ENCODE measurements at regions not wholly inside any gene's neighbourhood (a gene's known extent, or its start where the extent isn't known, plus 50 kb on each side); places are given as distances from the start of the nearest gene placed in this dataset.
"Not testable (repeated sequence)": the region's sequence is repeated elsewhere in the genome, so short reads cannot be mapped to it uniquely, and the experiment has no call there.

DNA sequence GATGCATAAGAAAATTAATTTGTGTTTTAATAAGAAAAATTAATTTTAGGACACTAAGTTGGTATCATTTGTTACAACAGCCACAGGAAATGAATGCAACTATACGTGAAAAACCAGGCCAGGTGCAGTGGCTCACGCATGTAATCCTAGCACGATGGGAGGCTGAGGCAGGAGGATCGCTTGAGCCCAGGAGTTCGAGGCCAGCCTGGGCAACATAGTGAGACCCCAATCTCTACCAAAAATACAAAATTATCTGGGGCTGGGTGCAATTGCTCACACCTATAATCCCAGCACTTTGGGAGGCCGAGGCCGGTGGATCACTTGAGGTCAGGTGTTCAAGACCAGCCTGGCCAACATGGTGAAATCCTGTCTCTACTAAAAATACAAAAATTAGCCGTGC lies 132.2 kb upstream of the CIBAR2 start:
- TF ChIP-seq, protein P1, sequence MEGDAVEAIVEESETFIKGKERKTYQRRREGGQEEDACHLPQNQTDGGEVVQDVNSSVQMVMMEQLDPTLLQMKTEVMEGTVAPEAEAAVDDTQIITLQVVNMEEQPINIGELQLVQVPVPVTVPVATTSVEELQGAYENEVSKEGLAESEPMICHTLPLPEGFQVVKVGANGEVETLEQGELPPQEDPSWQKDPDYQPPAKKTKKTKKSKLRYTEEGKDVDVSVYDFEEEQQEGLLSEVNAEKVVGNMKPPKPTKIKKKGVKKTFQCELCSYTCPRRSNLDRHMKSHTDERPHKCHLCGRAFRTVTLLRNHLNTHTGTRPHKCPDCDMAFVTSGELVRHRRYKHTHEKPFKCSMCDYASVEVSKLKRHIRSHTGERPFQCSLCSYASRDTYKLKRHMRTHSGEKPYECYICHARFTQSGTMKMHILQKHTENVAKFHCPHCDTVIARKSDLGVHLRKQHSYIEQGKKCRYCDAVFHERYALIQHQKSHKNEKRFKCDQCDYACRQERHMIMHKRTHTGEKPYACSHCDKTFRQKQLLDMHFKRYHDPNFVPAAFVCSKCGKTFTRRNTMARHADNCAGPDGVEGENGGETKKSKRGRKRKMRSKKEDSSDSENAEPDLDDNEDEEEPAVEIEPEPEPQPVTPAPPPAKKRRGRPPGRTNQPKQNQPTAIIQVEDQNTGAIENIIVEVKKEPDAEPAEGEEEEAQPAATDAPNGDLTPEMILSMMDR (IDR thresholded peaks at IDR 0.05): not testable (repeated sequence)
- TF ChIP-seq POLR2A (IDR thresholded peaks at IDR 0.05): not testable (repeated sequence)

All from heart left ventricle (tissue), 13 donors.